IPS DF 19.7 (cell line): ENCODE measurements at regions not wholly inside any gene's neighbourhood (a gene's known extent, or its start where the extent isn't known, plus 50 kb on each side); places are given as distances from the start of the nearest gene placed in this dataset.

Experiments used
- DNase-seq: peaks from one replicate; pipeline ENCODE4 v3.0.0-alpha.2; 2013; ENCODE audit warnings: low read depth, low spot score

DNA sequence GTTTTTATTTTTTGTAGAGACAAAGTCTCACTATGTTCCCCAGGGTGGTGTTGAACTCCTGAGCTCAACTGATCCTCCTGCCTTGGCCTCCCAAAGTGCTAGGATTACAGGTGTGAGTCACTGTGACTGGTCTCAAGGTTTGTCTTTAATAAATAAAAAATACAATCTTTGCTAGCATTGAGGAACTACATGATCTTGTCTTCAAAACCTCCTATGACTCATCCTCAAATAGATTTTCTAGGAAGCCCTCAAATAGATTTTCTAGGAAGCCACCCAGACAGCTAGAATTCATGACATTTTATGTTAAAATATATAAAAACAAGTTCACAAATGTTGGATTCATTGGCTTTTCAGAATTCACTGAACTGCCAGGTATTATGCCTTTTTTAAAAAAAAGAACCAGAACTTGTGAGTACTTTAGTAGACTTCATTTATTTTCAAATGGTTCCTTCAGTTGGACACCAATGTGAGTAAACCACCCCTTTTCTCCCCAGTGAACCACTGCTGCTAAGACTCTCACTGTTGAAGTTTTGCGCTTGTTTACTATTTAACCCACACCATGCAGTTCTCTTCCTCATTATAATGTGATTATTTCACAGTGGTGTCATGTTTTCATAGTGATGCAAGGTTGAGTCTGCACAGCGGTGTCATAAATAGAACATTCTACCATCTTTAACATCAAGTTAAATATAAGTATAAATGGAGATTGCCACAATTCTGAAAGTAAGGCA lies 303.9 kb downstream of the CASP12 start:
- DNase-seq: no peak

DNA sequence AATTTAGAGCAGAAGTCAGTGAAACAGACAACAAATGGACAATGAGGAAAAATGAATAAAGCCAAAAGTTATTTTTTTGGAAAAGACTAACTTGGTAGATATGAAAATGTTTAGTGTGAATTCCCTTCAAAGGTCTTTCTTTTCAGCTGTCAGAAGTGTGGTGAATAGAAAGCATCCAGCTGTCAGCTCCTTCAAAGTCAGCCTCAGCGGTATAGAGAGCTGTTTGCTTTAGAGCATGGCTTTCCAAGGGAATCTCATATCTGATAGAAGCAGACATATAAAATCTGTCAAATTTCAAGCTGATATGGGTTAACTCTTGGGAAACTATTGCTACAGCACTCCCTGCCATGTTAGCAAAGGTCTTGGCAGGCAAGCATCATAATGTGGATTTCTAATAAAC lies 309.3 kb downstream of the CASP12 start:
- no peak for DNase-seq

DNA sequence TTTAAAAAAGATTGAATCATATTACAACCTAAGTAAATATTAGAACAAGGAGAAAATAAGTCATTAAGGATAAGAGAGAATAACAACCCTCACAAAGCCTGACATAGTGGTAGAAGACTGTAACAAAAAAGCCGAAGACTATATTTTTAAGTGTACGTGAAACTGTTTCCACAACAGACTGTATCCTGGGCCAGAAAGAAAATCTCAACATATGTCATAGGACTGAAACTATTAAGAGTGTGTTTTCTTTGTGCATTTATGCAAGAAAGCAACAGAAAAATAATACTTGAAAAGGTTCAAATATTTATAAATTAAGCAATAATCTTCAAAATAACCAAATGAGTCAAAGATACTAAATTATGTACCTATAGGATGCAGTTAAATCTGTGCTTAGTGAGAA lies 309.8 kb downstream of the CASP12 start:
- DNase-seq: no peak

DNA sequence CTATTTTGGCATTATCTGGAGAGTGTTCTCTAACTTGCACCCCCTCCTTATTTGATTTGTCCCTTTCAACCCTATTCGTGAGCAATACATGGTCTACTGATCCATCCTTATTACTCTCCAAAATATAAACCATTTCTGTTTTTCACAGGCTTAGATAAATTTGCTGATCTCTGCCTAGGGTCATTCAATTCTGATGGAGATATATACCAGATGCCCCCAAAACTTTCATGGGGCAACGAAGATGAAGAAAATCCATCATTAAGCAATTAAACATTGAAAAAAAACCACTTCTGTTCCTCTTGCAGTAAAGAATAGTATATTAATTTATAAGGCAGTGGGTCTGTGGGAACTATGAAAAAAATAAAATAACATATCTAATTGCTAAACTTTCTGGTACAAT lies 313.4 kb downstream of the CASP12 start:
- no peak for DNase-seq

DNA sequence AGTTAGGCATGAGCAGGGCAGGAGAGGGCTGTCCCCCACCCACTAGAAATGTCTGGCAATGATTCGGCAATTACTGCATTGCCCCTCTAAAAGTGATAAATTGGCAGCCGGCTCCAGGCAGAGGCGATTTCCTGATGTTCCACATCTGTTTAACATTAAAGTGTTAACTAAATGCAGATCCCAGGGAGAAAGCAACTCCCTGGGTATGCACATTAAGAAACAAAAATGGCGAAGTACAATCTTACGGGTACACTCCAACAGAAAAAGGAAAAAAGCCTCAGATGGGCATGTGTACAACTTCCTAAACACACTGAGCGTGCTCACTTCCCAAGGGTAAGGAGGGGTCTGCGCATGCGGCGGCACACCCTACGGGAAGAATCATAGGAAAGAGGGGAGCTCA lies 314.4 kb downstream of the CASP12 start:
- DNase-seq: no peak

DNA sequence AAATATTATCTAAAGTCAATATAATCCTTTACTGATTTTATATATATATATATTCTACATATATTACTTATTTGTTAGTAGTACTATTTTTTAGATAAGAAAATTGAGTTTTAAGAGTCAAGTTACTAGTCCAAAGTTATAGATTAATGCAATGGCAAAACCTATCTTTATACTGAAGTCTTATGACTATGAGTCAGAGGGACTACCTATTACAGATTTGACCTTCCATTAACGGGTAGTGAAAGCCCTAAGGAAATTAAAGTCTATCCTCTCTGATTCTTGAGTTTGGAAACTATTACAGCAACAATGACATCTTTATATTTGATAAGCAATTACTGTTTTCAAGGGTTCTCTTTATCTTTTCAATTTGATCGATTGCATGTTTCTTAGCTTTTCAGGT lies 315.8 kb downstream of the CASP12 start:
- DNase-seq: no peak

DNA sequence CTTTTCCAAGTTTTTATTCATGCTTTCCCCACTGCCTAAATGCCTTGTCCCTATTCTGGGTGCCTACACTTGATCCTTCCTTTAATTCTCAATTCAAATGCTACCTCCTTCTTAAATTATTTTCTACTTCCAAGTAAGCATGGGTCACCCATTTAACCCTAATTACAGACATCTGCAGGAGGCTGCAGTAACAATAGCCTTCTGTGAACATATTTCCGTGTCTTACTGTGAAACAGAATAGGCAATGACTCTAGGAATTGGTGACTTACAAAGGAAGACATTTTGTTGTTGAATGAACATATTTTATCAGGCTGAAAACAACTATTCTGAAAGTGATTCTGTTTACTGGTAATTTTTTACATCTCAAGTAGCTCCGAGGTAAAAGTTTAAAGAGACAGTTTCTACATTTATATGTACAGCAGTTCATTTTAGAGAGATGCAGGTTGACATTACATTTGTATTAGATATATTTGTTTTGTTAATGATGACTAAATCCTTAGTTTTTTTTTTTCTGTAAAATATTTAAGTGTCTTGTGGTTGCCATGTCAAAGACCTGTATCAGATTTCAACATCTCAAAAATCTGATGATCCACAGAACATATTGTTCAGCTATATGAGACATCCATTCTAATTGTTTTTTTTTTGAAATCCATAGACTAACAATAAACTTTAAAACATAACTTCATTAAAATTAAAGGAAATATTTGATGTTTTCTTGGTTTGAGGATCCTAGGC lies 316.8 kb downstream of the CASP12 start:
- peak; percentile 59 for DNase-seq

DNA sequence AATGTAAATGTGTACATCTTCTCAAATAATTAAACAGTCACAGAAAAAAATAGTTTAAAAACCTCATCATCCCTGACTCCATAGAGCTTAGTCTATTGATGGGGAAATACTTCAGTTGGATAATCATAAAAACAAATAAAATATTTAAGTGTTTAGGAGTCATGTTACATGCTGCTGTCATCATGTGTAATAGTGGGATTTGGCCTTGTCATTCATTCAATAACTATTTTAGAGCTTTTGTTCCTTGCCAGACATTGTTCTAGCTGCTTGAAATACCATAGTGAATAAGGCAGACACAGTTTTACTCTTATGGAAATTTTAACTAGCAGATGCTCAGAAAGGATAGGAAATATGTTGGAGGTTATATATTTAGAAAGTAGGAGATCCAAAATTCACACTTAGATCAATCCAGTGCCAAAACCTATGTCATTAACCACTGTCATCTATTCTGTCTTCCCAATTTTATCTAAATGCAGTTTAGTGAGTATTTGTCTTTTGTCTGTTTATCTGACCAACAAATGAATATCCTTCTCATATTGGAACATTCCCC lies 324.7 kb downstream of the CASP12 start:
- no peak for DNase-seq

DNA sequence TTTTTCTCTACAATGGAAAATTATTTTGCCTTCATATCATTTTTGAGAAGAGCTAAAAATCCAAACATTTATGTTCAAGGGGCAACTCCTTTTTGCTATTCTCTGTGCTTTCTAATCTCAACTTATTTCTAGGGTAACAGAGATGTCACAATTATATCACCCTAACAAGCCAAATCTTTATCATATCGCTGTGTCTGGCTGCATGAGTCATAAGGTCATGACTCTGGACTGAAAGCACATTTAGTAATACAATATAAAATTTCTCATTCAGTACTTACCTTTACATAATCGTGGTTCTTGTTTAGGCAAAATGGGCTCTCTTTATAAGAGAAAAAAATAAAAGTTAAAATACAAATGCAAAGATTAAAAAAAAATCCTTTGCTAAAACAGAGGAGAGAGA lies 326.0 kb downstream of the CASP12 start:
- DNase-seq: no peak

DNA sequence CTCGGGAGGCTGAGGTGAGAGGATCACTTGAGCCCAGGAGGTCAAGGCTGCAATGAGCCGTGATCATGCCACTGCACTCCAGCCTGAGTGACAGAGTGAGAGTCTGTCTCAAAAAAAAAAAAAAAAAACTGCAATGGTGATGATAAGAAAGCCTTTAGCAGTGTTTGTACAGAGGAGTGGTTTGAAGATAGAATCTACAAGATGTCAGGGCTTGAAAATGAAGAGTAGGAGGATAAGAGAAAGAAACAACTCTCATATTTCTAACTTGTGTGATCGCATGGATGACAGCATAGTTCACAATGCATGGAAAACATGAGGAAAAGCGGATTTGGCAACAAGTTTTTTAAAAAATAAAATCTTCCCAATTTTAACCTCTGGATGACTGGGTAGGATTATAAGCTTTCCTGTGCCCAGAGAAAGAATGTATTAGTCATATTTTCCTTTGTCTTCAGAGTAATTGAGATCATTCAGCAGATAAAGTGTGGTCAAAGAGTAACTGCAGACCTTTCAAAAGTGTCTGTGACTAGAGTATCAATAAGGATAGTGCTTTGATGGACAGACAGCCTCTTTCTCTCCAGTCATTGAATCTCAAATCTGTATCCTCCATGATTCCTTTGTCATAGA lies 328.1 kb downstream of the CASP12 start:
- no peak for DNase-seq

DNA sequence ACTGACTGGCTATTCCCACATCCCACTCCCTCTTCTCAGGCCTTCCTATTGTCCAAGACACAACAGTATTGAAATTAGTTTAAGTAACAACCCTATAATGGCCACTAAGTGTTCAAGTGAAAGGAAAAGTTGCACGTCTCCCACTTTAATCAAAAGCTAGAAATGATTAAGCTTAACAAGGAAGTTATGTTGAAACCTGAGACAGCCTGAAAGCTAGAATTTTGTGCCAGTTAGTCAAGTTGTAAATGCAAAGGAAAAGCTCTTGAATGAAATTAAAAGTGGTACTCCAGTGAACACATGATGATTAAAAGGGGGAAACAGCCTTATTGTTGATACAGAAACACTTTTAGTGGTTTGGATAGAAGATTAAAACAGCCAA lies 332.7 kb downstream of the CASP12 start:
- DNase-seq: no peak

DNA sequence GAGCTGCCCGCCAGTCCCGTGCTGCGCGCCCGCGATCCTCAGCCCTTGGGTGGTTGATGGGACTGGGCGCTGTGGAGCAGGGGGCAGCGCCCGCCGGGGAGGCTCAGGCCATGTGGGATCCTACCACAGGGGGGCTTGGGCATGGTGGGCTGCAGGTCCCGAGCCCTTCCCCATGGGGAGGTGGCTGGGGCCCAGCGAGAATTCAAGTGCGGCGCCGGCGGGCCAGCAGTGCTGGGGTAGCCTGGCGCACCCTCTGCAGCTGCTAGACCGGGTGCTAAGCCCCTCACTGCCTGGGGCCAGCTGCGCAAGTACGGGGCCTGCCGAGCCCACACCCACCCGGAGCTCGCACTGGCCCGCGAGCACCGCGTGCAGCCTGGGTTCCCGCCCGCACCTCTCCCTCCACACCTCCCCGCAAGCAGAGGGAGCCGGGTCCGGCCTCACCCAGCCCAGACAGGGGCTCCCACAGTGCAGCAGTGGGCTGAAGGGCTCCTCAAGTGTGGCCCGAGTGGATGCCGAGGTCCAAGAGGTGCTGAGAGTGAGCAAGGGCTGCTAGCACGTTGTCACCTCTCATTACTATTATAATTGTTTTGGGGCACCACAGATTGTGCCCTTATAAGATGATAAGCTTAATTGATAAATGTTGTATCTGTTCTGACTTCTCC lies 333.2 kb downstream of the CASP12 start:
- DNase-seq: no peak

DNA sequence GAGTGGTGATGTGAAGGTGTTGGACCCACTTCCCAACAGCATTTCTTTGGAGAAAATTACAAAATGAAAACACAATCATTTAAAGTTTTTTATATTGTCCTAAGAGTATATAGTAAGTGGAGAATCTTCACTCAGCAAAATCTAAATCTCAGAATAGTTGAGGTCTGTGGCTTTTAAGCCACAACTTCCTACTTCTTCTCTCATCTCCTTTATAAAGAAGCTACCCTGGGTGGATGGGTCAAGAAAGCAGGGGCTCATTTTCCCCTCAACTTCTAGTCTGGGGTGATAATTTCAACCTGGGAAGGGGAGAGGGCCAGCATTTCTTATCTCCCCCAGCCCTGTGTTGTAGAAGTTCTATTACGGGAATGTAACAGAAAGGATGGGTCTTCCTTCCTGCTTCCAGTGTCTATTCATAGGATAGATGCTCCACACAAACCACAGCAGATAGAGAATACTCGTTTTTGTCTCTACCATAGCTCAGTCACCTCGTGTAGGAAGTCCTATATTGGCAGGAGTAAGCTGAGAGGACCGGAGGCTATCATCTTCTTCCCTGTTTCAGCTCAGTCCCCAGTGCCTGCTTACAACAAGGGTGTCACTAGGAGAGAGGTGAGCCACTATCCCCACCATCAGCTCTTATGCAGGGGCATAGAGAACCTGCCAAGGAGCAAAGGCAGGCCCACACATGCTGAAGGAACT lies 341.5 kb downstream of the CASP12 start:
- no peak for DNase-seq

DNA sequence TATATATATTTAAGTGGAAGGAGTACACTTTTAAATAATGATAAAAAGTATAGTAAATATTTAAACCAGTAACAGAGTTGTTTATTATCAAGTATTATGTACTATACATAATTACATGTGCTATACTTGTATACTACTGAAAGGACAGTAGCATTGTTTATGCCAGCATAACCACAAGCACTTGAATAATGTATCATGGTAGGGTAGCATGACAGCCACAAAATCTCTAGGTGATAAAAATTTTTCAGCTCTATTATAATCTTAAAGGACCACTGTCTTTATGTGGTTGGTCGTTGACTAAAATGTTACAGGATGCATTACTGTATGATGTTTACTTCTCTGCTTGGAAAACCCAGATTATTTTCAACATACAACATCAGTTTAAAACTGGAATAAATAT lies 349.2 kb downstream of the CASP12 start:
- no peak for DNase-seq

DNA sequence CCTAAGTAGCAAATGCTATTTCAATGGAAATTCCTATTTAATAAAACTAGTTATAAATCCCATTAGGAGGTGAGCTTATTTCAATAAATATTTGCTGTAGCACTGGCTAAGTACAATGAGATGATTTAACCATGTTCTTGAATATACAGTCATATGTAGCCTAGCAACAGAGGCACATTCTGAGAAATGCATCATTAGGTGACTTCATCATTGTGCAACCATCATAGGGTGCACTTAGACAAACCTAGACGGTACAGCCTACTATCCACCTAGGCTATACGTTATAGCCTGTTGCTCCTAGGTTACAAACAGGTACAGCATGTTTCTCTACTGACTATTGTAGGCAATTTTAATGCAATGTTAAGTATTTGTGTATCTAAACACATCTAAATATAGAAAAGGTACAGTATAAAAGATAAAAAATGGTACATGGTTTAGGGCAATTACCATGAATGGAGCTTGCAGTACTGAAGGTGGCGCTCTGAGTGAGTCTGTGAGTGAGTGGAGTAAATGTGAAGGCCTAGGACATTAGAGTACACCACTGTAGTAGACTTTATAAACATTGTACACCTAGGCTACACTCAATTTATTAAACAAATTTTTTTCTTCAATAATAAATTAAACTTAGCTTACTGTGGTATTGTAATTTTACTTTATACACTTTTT lies 350.1 kb downstream of the CASP12 start:
- no peak for DNase-seq

DNA sequence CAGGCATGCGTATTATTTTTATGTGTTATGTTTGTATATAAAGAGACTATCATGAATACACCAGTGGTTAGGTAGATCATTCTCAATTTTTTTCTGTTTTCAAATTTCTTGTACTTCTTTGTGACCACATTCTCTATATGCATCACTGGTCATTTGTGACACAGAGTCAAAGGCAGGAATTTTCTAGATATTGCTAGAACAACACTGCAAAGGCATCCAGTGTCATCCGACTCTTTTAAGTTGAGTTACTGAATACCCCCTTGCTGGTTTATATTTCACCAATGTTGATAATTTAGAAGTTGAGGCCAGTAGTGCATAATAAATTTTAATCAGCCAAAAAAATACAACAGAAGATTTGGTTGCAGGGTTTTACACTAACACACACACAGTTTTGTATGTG lies 351.8 kb downstream of the CASP12 start:
- no peak for DNase-seq

DNA sequence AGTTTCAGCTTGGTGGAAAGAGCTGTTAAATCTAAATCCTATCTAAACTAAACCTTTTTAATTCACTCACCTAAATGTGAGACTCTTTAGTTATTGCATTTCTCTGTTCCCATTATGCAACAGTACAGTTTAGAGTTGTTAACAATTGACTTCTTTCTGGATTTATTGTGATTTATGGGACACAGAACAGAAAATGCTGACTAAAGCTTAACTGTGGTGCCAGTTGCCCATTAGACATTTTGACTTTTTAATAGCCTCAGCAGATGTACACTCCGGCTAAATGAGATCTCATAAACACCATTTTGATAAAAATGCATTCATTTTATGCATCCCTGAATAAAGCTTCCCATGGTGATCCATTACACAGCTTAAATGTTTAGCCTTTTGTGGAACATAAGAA lies 356.6 kb downstream of the CASP12 start:
- no peak for DNase-seq

DNA sequence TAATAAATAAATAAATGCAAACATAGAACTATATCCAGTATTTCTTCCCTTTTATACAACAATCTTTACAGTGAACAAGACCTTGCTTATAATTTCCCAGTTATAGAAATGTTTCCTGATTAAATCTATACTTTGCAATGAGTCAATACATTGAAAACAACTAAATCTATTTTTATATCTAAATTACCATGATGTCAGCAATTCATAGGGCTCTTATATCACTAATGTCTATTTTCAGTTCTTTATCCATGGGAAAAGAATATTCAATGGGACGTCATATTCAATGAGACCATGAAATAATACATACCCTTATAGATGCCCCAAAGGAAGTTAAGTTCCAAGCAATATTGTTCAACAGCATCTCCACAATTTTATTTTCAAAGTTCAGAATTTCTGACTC lies 359.9 kb downstream of the CASP12 start:
- no peak for DNase-seq

DNA sequence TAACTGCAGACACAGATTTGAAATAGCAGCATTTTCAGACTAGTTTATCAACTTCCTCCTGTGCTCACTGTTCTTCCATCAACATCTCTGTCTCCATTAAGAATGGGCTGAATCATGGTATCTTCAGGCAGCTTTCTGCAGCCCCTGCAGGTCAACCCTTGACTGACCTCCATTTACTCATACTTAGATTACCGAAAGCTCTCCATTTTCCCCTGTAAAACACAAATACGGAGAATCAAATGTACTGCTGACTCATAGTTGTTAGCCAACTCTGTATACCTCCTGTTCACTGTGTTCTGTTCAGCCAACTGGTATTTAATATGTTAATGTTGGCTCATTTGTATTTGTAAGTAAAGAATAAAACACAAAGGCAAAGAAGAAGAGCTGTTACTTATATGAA lies 364.0 kb downstream of the CASP12 start:
- DNase-seq: no peak

DNA sequence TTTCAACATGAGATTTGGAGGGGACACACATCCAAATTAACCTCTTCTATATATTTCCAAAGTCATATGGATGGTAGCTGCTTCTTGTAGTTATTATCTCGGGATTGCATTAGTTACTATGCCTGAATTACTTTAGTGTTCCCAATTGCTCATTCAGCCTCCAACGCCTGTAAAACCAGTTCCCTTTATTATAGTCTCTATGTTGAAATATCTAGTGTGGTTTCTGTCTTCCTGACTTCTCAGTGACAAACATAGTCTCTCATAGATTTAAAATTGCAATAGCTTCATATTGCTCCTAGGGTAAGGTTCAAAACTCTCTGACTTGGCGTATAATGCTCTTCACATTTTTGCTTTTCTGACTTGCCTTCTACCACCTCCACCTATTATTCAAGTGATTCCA lies 366.4 kb downstream of the CASP12 start:
- DNase-seq: no peak

DNA sequence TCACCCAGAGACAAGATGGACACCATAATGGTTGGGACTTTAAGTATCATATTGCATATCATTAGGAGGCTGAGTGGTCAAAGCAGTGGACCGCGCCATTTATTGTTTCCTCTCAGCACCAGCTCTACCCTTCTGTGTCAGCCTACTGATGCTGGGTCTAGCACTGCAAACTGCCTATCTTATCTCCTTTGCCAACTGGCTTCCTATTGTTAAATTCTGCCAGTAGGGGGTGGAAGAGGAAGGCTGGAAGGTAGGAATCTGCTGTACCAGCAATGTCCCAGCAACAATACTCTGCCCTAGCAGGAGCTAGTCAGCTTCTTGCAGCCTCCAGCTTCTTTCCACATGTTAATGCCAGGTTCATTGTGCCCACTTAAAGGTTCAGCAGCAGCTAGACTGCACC lies 367.1 kb upstream of the PDGFD start:
- DNase-seq: peak; percentile 25
